Endothelial cell of umbilical vein (primary cell): ENCODE measurements at regions not wholly inside any gene's neighbourhood (a gene's known extent, or its start where the extent isn't known, plus 50 kb on each side); places are given as distances from the start of the nearest gene placed in this dataset.

Source experiments
- BruUV-seq: library from RNA; stranded (reverse); fragments of 400-500 nt; replicated peaks from 2 replicates; lab custom pipeline; 2021; lab: Mats Ljungman, UMichigan
- CTCF ChIA-PET: fragments of 300-600, 350-600 bp; sonication (Branson Sonifier 250); formaldehyde crosslinking; loops from one replicate; lab custom pipeline; 2021; ENCODE audit warnings: antibody characterized with exemption, inconsistent platforms; lab: Charles Lee
- POLR2A ChIA-PET: fragments of 300-600, 350-600 bp; sonication (Branson Sonifier 250); formaldehyde crosslinking; loops from one replicate; lab custom pipeline; 2021; ENCODE audit warnings: antibody characterized with exemption, inconsistent platforms; lab: Charles Lee
- DNase-seq: peaks from one replicate; pipeline ENCODE4 v3.0.0-alpha.2; 2011; ENCODE audit warnings: low read depth, low spot score
- FAIRE-seq: peaks from 2 replicates; lab custom pipeline; 2011; peaks lifted over from hg19 to GRCh38; lab: Jason Lieb, UNC
- H2AFZ ChIP-seq: 2 replicates; pipeline ENCODE4 v1.6.0; 2012; ENCODE audit warnings: low read depth, low read length, control low read depth, inconsistent platforms
- H3K27ac ChIP-seq: 2 replicates; pipeline ENCODE4 v1.5.1; 2011; ENCODE audit warnings: low read depth, mild to moderate bottlenecking, control low read depth, low read length, moderate library complexity; ENCODE audit not compliant: insufficient read depth
- H3K27me3 ChIP-seq, 2 experiments: 2 replicates each; pipeline versions ENCODE4 v1.6.0 to v1.6.1; 2011; ENCODE audit warnings: low read length in 2 of 2, mixed read lengths in 1 of 2; ENCODE audit not compliant: control insufficient read depth in 2 of 2, insufficient read depth in 2 of 2
- H3K36me3 ChIP-seq, 2 experiments: 2 replicates in 1 of 2; 3 replicates in 1 of 2; pipeline ENCODE4 v1.5.1; 2011; ENCODE audit warnings: low read length in 2 of 2, mild to moderate bottlenecking in 1 of 2, moderate library complexity in 1 of 2; ENCODE audit not compliant: control insufficient read depth in 2 of 2, insufficient read depth in 2 of 2; ENCODE audit errors: extremely low read depth in 1 of 2
- H3K4me1 ChIP-seq: 3 replicates; pipeline ENCODE4 v1.5.1; 2011; ENCODE audit warnings: mild to moderate bottlenecking, low read length; ENCODE audit not compliant: control insufficient read depth, insufficient read depth; ENCODE audit errors: extremely low read depth
- H3K4me2 ChIP-seq: 2 replicates; pipeline ENCODE4 v1.6.1; 2011; ENCODE audit warnings: low read length, control low read depth, mixed read lengths; ENCODE audit not compliant: insufficient read depth
- H3K4me3 ChIP-seq, 3 experiments: fragments of 200-600 bp in 1 of 3; sonication (generic), shearing (Covaris generic) in 1 of 3; replicated peaks in 1 of 3; 2 replicates each; pipeline ENCODE4 v1.5.1; 2011 to 2016; ENCODE audit warnings: control low read depth in 3 of 3, low read length in 3 of 3, mild to moderate bottlenecking in 2 of 3, inconsistent platforms in 1 of 3, low read depth in 1 of 3, moderate library complexity in 1 of 3; ENCODE audit not compliant: insufficient read depth in 1 of 3
- H3K79me2 ChIP-seq: 2 replicates; pipeline ENCODE4 v1.6.0; 2012; ENCODE audit warnings: low read length, inconsistent platforms; ENCODE audit not compliant: control insufficient read depth, insufficient read depth
- H3K9ac ChIP-seq: replicated peaks from 2 replicates; pipeline ENCODE3; 2011; ENCODE audit warnings: low read length, control low read depth; ENCODE audit not compliant: insufficient read depth; ENCODE audit errors: extremely low read depth
- H3K9me1 ChIP-seq: replicated peaks from 3 replicates; pipeline ENCODE4 v1.6.0; 2011; ENCODE audit warnings: mild to moderate bottlenecking, low read length; ENCODE audit not compliant: control insufficient read depth, insufficient read depth; ENCODE audit errors: extremely low read depth
- H3K9me3 ChIP-seq: replicated peaks from 2 replicates; pipeline ENCODE4 v1.5.1; 2012; ENCODE audit warnings: low read length, inconsistent platforms; ENCODE audit not compliant: control insufficient read depth, insufficient read depth
- H4K20me1 ChIP-seq: replicated peaks from 2 replicates; pipeline ENCODE3; 2011; ENCODE audit warnings: mild to moderate bottlenecking, low read length; ENCODE audit not compliant: control insufficient read depth, insufficient read depth; ENCODE audit errors: extremely low read depth
- EZH2 ChIP-seq: IDR thresholded peaks from 2 replicates; pipeline ENCODE4 v1.6.1; 2012; ENCODE audit warnings: borderline replicate concordance, low read depth, mild to moderate bottlenecking, moderate library complexity, low read length, inconsistent platforms; ENCODE audit not compliant: severe bottlenecking
- FOS ChIP-seq: IDR thresholded peaks from 2 replicates; pipeline ENCODE4 v1.6.1; 2011; ENCODE audit warnings: mild to moderate bottlenecking, low read length, moderate library complexity, borderline replicate concordance; ENCODE audit not compliant: insufficient read depth
- GATA2 ChIP-seq: IDR thresholded peaks from 2 replicates; pipeline ENCODE4 v1.7.0; 2011; ENCODE audit warnings: low read depth, mild to moderate bottlenecking, moderate library complexity, mixed read lengths, low read length; ENCODE audit not compliant: insufficient read length, insufficient read depth
- JUN ChIP-seq: IDR thresholded peaks from 2 replicates; pipeline ENCODE4 v1.6.1; 2011; ENCODE audit warnings: borderline replicate concordance, low read depth; ENCODE audit not compliant: insufficient read length, insufficient read depth
- MYC ChIP-seq: IDR thresholded peaks from one replicate; pipeline ENCODE4 v1.6.1; 2011; ENCODE audit warnings: mild to moderate bottlenecking, low read depth, low read length
- POLR2A ChIP-seq: IDR thresholded peaks from 2 replicates; pipeline ENCODE4 v1.6.1; 2012; ENCODE audit warnings: low read depth, mild to moderate bottlenecking, control low read depth, low read length
- POLR2AphosphoS5 ChIP-seq: IDR thresholded peaks from 2 replicates; pipeline ENCODE4 v1.6.1; 2012; ENCODE audit warnings: low read depth, mild to moderate bottlenecking, control low read depth, low read length, moderate library complexity; ENCODE audit not compliant: insufficient read depth
- dilution Hi-C: fragments of 300-500 bp; cut with MboI; formaldehyde crosslinking; loops from one replicate; pipeline ENCODE4 v1.15.0; 2019; ENCODE audit warnings: low sequenced_read_pairs; ENCODE audit not compliant: extremely low pct_ligation_motif_present
- intact Hi-C: fragments of 100-400 bp; cut with micrococcal nuclease; formaldehyde crosslinking; loops from one replicate; pipeline ENCODE4 v1.10.0; 2022
- TF ChIP-seq, protein P1 (sequence below): IDR thresholded peaks from 2 replicates; pipeline ENCODE4 v1.6.1; 2011; ENCODE audit not compliant: insufficient read depth, insufficient read length
- TF ChIP-seq, protein P2 (sequence below), 2 donors: IDR thresholded peaks; 1 replicate in 1 of 2; 2 replicates in 1 of 2; pipeline ENCODE4 v1.5.1; 2011; ENCODE audit warnings: low read length in 2 of 2, mild to moderate bottlenecking in 2 of 2, moderate library complexity in 2 of 2, control low read depth in 1 of 2, inconsistent platforms in 1 of 2, low read depth in 1 of 2; ENCODE audit not compliant: insufficient read depth in 1 of 2; ENCODE audit errors: extremely low read depth in 1 of 2

DNA sequence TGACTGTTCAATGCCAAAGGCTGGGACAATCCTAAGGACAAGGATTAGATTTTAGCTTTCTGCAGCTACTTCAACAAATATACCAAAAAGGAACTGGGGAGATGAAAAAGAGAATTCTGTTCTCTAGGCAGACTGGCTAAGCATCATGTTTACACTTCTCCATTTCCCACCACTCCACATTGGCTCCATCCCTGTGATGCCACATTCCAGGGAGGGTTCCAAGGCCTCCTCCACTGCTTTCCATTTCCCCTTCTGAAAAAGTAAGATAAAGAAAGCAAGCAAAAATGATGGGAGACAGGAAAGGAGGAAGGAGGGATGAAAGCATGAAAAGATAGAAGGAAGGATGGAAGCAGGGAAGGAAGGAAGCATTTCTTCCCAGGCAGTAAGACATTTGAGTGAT lies 315.8 kb downstream of the BLID start:
- Histone ChIP-seq H3K27me3 (peaks cover 2 to 13% of the 10 kb centered on the region in 2 experiments), H2AFZ (no peak overlapping the region), H3K9ac (no peak overlapping the region), H3K36me3 (no peaks in the 10 kb centered on the region), H3K79me2 (no peaks in the 10 kb centered on the region), H4K20me1 (no peaks in the 10 kb centered on the region), H3K9me1 (no peaks in the 10 kb centered on the region), H3K4me3 (no peak overlapping the region), H3K4me1 (no peaks in the 10 kb centered on the region), H3K9me3 (no peaks in the 10 kb centered on the region), H3K4me2 (no peak overlapping the region), H3K27ac (no peak overlapping the region)
- dilution Hi-C loops (no loop called here), intact Hi-C loops (no loop called here)
- TF ChIP-seq GATA2 (no peak), EZH2 (no peak), POLR2AphosphoS5 (no peak), JUN (no peak), MYC (no peak), FOS (no peak), POLR2A (no peak)
- TF ChIP-seq, protein P1, sequence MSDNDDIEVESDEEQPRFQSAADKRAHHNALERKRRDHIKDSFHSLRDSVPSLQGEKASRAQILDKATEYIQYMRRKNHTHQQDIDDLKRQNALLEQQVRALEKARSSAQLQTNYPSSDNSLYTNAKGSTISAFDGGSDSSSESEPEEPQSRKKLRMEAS = no peak
- TF ChIP-seq, protein P2, sequence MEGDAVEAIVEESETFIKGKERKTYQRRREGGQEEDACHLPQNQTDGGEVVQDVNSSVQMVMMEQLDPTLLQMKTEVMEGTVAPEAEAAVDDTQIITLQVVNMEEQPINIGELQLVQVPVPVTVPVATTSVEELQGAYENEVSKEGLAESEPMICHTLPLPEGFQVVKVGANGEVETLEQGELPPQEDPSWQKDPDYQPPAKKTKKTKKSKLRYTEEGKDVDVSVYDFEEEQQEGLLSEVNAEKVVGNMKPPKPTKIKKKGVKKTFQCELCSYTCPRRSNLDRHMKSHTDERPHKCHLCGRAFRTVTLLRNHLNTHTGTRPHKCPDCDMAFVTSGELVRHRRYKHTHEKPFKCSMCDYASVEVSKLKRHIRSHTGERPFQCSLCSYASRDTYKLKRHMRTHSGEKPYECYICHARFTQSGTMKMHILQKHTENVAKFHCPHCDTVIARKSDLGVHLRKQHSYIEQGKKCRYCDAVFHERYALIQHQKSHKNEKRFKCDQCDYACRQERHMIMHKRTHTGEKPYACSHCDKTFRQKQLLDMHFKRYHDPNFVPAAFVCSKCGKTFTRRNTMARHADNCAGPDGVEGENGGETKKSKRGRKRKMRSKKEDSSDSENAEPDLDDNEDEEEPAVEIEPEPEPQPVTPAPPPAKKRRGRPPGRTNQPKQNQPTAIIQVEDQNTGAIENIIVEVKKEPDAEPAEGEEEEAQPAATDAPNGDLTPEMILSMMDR (IDR thresholded peaks at IDR 0.05; ENCODE audit: extremely low read depth in 1 of 2, insufficient read depth in 1 of 2, low read depth in 1 of 2, low read length in 2 of 2) = no peak
- DNase-seq (no peak), FAIRE-seq (no peak)
- POLR2A ChIA-PET = no interaction called here
- CTCF ChIA-PET = no interaction called here
- BruUV-seq = no TSS peak
